ENCODE measurements at regions not wholly inside any gene's neighbourhood (a gene's known extent, or its start where the extent isn't known, plus 50 kb on each side); places are given as distances from the start of the nearest gene placed in this dataset.
"Not testable (repeated sequence)": the region's sequence is repeated elsewhere in the genome, so short reads cannot be mapped to it uniquely, and the experiment has no call there.

GRCh38 chr1:148261684-148262083 is 109.6 kb upstream of the NBPF11 start:
- not testable (repeated sequence) for DNase-seq

DNA sequence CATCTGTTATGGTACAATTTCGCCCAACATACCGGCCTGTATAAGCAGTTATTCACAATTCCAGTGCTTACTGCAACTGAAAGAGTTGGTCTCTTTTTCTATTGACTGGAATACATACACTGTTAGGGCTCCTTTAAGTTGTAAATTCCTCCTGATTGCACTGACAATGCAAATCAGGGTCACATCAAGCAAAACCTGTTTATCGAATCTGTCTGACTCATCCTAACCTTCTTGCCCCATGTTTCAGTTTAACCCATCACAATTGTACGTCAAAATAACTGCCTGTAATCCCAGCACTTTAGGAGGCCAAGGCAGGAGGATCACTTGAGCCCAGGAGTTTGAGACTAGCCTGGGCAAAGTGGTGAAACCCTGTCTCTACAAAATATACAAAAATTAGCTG is 105.8 kb upstream of the NBPF11 start:
- not testable (repeated sequence) for DNase-seq

DNA sequence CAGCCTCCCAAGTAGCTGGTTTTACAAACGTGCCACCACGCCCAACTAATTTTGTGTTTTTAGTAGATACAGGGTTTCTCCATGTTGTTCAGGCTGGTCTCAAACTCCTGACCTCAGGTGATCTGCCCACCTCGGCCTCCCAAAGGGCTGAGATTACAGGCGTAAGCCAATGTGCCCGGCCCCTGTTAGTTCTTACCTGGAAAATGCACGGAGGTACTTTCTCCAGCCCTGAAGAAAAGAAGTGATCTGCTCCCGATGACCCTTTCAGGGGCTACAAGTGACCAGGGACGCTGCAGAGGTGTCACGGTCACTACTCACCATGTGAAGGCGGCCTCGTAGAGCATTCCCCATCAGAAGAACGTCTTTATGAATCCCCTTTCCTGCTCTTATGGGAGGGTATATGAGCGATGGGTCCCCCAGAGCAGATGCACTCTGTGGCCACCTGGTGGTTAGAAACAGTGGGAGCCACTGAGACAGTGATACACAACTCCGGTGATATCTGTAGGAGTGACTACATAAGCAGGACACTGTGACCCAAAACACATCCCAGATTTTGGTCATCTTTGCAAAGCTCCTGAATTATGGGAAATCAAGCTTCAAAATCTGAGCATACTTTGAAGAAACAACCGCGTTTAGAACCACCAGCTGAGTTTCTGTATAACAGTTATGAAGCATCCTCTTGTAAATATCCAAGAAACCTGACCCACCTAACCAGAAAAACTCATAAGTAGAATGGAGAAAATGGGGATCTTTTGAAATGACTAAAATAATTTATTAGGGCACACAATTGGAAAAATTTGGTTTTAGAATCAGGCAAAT is 102.7 kb upstream of the NBPF11 start:
- not testable (repeated sequence) for DNase-seq

- DNase-seq: not testable (repeated sequence)
These were observed 101.7 kb upstream of the NBPF11 start for GRCh38 chr1:148253808-148254207.

DNA sequence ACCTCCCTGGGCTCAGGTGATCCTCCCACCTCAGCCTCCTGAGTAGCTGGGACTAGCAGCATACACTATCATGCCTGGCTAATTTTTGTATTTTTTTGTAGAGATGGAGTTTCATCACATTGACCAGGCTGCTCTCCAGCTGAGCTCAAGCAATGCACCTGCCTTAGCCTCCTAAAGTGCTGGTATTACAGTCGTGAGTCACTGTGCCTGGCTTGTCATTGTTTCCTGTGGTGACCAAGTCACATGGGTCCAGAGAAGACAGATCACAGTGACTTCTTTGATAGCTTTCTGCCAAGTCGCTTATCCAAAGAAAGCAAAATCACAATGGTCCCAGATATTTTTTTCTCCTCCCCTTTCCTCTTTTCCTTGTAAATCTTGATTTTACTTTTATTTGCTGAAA is 96.7 kb upstream of the NBPF11 start:
- not testable (repeated sequence) for DNase-seq

GRCh38 chr1:148246258-148246861 is 94.3 kb upstream of the NBPF11 start:
- DNase-seq: not testable (repeated sequence)

- DNase-seq: not testable (repeated sequence)
These were observed 93.8 kb upstream of the NBPF11 start for GRCh38 chr1:148245843-148246242.

GRCh38 chr1:148245443-148245842 is 93.4 kb upstream of the NBPF11 start:
- not testable (repeated sequence) for DNase-seq

- DNase-seq: not testable (repeated sequence)
These were observed 81.2 kb upstream of the NBPF11 start for GRCh38 chr1:148233250-148233649.

DNA sequence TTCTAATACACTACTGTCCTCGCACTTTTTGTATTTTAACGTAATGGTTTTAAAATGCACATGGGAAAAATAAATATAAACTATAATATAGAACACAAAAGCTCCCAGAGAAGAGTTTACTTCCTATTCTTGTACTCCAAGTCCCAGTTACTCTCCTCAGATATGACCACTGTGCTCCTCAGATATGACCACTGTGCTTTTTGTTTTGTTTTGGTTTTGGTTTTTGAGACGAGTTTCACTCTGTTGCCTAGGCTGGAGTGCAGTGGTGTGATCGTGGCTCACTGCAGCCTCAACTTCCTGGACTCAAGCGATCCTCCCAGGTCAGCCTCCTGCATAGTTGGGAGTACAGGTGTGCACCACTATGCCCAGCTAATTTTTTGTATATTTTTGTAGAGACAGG is 76.8 kb upstream of the NBPF11 start:
- not testable (repeated sequence) for DNase-seq

- not testable (repeated sequence) for DNase-seq
These were observed 70.5 kb upstream of the NBPF11 start for GRCh38 chr1:148222399-148223159.

DNA sequence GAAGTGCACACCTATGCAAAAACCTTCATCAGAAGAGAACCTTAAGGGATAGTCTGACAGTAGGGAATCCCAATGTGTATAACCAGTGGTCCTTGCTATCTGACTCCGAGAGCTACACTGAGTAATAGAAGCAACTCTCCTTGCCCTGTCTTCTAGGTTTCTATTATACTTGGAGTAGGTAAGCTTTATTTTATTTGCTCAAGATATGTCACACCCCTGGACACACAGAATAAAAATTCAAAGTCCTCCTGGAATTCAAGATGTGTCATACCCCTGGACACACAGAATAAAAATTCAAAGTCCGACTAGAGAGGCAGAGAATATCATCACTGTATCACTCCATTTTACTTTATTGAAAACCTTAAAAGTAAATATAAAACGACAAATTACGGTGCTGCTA is 69.5 kb upstream of the NBPF11 start:
- DNase-seq: not testable (repeated sequence)

GRCh38 chr1:148219229-148219628 is 67.1 kb upstream of the NBPF11 start:
- not testable (repeated sequence) for DNase-seq

GRCh38 chr1:148211191-148211590 is 59.1 kb upstream of the NBPF11 start:
- DNase-seq: not testable (repeated sequence)

- DNase-seq: not testable (repeated sequence)
These were observed 58.5 kb upstream of the NBPF11 start for GRCh38 chr1:148210624-148211023.

GRCh38 chr1:148210166-148210565 is 58.1 kb upstream of the NBPF11 start:
- not testable (repeated sequence) for DNase-seq

DNA sequence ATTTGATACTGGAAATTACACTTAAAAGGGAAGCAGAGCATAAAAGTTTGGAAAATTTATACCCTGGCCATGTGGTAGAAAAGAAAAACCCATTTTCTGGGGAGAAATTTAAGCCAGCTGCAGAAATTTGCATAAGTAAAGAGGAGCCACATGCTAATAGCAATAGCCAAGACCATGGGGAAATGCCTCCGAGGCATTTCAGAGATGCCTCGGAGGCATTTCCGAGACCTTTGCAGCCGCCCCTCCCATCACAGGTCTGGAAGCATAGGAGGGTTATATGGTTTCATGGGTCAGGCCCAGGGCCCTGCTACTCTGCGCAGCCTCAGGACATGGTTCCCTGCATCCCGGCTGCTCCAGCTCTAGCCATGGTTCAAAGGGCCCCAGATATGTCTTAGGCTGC is 49.9 kb upstream of the NBPF11 start:
- not testable (repeated sequence) for DNase-seq

Data from bone marrow (tissue), 2 donors.